K562 (cell line): ENCODE measurements at regions not wholly inside any gene's neighbourhood (a gene's known extent, or its start where the extent isn't known, plus 50 kb on each side); places are given as distances from the start of the nearest gene placed in this dataset.

ENCODE experiments used
- HDAC8 ChIP-seq: fragments of 450-650 bp; IDR thresholded peaks from 2 replicates; pipeline ENCODE4 v1.6.1; 2016; ENCODE audit warnings: mild to moderate bottlenecking, missing genetic modification characterization, moderate library complexity, missing compliant biosample characterization
- MGA ChIP-seq: fragments of 450-650 bp; IDR thresholded peaks from 2 replicates; pipeline ENCODE4 v1.6.1; 2016; ENCODE audit warnings: mild to moderate bottlenecking, moderate library complexity
- NKRF ChIP-seq: fragments of 450-650 bp; IDR thresholded peaks from 2 replicates; pipeline ENCODE4 v1.6.1; 2016; ENCODE audit warnings: borderline replicate concordance
- NR1H2 ChIP-seq: sonication (generic); formaldehyde crosslinking; IDR thresholded peaks from 2 replicates; pipeline ENCODE4 v1.4.0; 2020; ENCODE audit warnings: mild to moderate bottlenecking, missing genetic modification reagents
- NR2C2 ChIP-seq, 2 experiments: fragments of 200-800 bp in 1 of 2; sonication (Bioruptor generic) in 1 of 2; sonication (generic) in 1 of 2; formaldehyde crosslinking in 1 of 2; IDR thresholded peaks; 2 replicates each; pipeline versions ENCODE4 v1.6.1 to v1.8.0; 2016 to 2022; ENCODE audit warnings: mild to moderate bottlenecking in 1 of 2, missing compliant biosample characterization in 1 of 2, missing genetic modification characterization in 1 of 2, missing genetic modification reagents in 1 of 2
- SMAD4 ChIP-seq: fragments of 250-450 bp; sonication (Bioruptor Pico); conservative IDR thresholded peaks from 2 replicates; pipeline ENCODE4 v1.8.0; 2021; ENCODE audit warnings: inconsistent platforms, mild to moderate bottlenecking, moderate library complexity
- ZBTB33 ChIP-seq: sonication (generic); formaldehyde crosslinking; IDR thresholded peaks from 2 replicates; pipeline ENCODE4 v1.8.1; 2023; ENCODE audit warnings: mild to moderate bottlenecking, missing genetic modification reagents
- ZNF140 ChIP-seq: fragments of 250-450 bp; sonication (Bioruptor Pico); IDR thresholded peaks from 2 replicates; pipeline ENCODE4 v1.8.0; 2021; ENCODE audit warnings: moderate library complexity, mild to moderate bottlenecking, inconsistent platforms
- ZNF436 ChIP-seq: fragments of 250-450, 450-650 bp; sonication (Bioruptor Pico); formaldehyde crosslinking; IDR thresholded peaks from 2 replicates; pipeline ENCODE4 v1.7.0; 2020; ENCODE audit warnings: mild to moderate bottlenecking
- TF ChIP-seq, protein P1 (sequence below): sonication (generic); formaldehyde crosslinking; IDR thresholded peaks from 2 replicates; pipeline ENCODE4 v1.9.0; 2022; ENCODE audit warnings: mild to moderate bottlenecking, missing genetic modification reagents

DNA sequence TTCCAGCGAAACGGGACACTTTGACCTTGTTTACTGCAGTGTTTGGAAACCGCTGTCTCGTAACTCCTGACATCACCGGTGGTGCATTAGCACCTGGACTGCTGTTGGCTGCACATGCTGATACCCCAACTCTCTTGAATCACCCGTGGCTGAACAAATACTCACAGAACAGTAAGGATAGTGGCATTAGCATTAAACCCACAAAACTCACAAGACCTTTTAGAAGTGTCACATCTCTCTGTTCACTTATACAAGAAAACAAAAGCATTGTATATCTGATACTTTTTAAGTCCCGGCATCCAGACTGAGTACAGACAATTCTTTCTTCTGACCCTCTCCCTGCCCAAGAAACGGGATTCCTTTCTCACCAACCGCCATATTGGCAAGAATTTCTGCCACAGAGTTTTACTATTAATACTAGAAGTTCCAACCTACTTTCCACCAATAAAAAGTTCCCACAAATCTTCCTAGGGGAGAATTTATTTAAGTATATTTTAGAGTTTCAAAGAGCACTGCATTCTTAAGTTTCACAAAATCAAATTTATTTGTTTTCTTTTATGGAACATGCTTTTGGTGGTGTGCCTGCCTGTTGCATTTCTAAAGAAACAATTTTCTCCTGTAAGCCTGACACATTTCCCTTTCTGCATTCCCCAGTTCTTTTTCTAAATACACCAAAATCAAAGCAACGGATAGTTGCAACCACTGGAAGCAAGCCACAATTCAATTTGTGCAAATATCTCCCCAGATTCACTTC is 208.4 kb upstream of the KLF14 start (continued):
- TF ChIP-seq MGA (peak; percentile 62), ZBTB33 (CRISPR knock-in tag) (no peak), NR1H2 (CRISPR knock-in tag) (no peak), NR2C2 (CRISPR knock-in tag; IDR thresholded peaks at IDR 0.05) (no peak), NR2C2 (tag; IDR thresholded peaks at IDR 0.05) (peak; percentile 52; the same call in 1 of the 2 replicates), NKRF (peak; percentile 37; the same call in 1 of the 2 replicates), ZNF436 (CRISPR knock-in tag) (no peak), SMAD4 (CRISPR knock-in tag) (0 out of 2 replicates have a peak, but pooled peaks have one; percentile 15), ZNF140 (no peak), HDAC8 (no peak)
- TF ChIP-seq, protein P1, sequence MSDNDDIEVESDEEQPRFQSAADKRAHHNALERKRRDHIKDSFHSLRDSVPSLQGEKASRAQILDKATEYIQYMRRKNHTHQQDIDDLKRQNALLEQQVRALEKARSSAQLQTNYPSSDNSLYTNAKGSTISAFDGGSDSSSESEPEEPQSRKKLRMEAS (CRISPR knock-in tag): peak; percentile 59; the same call in 1 of the 2 replicates
